ENCODE measurements at regions not wholly inside any gene's neighbourhood (a gene's known extent, or its start where the extent isn't known, plus 50 kb on each side); places are given as distances from the start of the nearest gene placed in this dataset.
A peak's percentile ranks its signal among the peaks of the same experiment; 100 is the strongest.
"Not testable (repeated sequence)": the region's sequence is repeated elsewhere in the genome, so short reads cannot be mapped to it uniquely, and the experiment has no call there.

DNA sequence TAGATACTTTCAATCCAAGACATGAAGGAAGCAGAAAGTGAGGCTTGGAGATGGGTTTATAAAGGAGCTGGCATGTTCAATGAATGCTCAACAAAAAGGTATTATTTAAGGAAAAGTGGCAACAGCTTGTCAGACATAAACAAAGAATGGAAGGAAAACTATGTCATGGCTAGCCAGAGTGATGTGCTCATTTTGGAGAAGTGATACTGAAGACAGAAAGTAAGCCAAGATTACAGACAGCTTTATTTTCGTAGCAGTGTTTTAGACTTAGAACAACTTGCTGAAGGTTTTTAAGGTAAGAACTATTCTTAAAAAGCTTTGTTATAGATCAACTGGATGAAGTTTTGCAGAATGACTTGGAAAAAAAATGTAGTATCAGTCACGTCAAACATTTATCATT lies 160.5 kb upstream of the FERD3L start:
- DNase-seq (ENCODE audit: low read depth, low spot score) = no peak

DNA sequence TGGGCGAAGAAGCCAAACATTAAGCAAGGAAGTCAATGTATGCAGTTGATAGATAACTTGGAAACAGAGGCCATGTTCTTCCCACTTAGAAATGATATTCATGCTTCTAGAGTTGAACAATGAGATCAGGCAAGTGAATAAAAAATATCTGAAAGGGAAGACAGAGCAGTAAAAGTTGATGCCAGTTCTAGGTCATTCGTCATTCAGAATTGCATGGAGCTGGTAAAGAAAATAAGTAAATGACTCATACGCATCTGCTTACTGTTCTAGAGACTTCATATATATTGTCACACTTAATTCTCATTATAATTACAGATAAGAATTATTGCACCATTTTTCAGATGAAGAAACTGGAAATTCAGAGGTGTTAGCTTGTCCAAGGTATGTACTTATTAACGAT lies 158.9 kb upstream of the FERD3L start:
- no peak for DNase-seq (ENCODE audit: low read depth, low spot score)

DNA sequence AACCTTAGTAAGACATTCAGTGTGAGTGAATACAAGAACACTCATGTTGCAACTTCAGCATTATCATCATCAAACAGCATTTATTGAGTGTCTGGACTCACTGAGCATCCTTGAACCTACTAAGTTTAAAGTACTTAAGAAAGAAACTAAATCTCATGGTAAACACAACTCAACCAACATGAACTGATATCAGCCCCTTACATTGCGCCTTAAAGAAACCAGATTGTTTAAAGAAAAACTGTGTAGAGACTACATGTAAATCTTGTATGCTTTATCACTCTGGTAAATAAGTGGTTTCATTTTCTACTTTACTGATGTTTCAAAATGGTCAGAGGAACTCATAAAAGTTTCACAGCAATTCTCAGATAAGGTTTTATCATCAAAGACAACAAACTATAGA lies 157.5 kb upstream of the FERD3L start:
- DNase-seq (ENCODE audit: low read depth, low spot score) = no peak

DNA sequence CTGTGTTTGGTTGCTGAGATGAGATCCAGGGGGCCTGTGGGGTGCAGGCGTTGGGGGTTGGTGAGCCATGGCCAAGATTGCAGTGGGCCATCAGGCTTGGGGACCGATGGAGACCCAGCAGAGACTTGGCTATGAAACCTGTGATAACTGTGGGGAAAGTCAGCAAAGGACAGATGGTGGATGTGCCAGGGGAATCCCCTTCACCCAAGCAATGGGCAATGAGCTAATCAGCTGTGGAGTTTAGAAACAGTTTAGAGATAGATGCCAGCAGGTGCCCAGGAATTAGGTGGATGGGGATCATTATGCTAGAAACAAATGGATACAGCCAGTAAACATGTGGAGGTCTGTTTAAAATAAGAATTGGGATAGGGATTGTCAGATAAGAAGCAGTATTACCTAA lies 151.4 kb upstream of the FERD3L start:
- no peak for DNase-seq (ENCODE audit: low read depth, low spot score)

DNA sequence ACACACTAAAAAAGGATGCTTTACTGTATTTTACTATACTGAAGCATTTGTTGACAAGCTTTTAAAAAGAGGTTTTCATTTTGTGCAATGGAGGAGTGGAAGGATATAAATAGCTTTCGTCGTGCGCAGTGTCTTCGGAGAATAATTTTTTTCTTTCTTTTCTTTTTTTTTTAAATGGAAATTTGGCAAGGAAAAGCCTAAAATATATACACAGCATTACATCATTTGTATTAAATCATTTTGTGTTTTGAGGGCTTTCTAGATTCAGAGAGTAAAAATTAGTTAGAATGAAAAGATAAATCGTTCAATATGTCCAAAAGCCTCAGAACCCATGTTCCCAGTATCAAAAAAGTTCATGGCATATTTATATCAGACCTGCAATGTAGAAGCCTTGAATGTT lies 150.2 kb upstream of the FERD3L start:
- no peak for DNase-seq (ENCODE audit: low read depth, low spot score)

DNA sequence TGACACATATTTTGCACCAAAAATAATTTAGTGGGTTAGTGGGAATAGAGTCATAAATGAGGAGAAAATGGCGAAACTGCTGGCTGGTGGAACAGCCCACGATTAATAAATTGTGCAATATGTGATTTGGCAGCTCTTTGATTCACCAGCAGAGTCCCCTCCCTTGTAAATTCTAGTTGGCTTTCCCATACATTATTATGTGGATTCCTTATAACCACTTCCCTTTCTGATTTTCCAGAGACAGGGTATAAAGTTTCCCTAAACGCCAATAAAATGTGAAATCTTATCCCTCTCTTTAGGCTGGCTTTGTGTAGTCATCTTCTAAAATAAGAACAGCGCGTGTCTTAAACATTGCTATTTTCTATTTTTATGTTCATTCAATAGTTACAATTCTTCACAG lies 149.4 kb upstream of the FERD3L start:
- no peak for DNase-seq (ENCODE audit: low read depth, low spot score)

DNA sequence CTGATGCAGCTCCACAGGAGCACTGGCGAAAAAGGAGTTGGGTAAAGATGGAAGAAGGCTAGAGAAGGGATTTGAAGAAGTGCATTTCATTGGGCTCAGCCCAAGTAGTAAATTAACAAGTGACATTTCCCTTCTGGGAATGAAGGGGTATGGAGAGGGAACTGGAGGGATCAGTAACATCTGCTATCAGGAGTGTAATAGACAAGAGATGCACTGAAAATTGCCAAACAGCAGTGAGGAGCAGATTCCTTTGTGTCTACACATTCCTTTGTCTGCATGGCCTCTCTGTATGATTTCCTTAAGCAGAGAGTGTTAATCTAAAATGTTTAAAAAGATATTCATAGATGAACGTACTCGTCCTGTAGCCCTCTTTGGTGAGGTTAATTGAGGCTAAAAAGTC lies 148.2 kb upstream of the FERD3L start:
- DNase-seq (ENCODE audit: low read depth, low spot score) = no peak

DNA sequence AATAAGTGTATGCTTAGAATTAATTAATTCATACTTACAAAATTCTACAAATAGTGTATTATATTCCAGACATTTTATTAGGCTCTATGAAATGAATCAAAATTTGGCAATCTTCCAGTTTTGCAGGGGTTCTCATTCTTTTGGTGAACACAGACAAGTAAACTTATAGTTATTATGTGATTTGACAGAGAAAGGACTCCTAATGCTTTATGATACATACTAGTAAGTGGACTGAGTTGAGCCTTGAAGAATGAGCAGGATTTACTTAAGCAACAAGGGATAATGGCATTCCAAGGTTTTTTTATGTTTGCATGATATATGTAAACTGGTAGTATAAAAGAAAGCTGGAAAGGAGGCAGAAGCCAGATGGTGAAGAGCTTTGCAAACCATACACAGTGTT lies 145.7 kb upstream of the FERD3L start:
- no peak for DNase-seq (ENCODE audit: low read depth, low spot score)

DNA sequence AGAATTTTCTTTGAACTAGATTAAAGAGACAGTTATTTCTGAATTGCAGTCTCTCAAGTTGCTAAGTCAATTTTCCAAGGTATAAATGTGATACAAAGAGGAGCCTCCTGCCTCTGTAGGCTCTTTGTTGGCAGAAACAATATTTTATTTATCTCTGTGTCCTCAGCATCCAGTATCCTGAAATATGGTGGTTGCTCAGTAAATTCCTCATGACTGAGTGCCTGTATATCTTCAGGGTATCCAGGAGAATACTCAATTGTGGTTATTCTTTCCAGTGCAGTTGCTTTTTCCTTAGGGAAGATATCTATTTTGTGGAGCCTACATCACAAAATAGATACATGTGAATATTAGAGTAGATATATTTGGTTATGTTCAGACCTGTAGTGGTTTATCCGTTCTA lies 144.8 kb upstream of the FERD3L start:
- DNase-seq (ENCODE audit: low read depth, low spot score) = no peak

DNA sequence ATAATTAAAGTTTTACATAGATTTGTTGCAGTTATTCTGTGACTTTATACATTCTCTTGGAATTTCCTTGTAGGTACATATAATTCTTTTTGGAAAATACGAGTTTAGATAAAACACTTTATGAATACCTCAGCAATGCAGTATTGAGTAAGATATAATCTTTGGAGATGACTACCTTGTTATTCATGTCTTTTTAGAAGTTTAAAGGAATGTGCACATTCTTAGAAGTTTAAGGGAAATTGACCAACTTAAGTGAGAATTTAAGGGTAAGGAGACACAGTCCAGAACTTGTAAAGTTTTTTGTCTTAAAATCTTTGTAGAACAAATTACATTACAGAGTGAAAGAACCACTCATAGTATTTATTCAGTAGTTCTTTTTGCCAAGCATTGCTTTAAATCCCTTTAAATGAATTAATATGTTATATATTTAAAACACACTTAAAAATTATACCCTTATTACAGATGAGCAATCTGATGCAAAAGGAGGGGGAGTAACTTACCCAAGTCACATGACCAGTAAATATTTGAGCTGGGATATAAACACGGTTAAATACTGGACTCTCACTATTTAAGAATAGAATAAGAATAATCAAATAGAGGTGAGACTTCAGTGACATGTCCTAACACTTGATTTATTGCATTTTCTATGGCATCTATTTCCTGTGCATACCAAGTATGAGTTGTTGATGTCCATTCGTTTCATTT lies 139.5 kb upstream of the FERD3L start:
- DNase-seq (ENCODE audit: low read depth, low spot score) = no peak

DNA sequence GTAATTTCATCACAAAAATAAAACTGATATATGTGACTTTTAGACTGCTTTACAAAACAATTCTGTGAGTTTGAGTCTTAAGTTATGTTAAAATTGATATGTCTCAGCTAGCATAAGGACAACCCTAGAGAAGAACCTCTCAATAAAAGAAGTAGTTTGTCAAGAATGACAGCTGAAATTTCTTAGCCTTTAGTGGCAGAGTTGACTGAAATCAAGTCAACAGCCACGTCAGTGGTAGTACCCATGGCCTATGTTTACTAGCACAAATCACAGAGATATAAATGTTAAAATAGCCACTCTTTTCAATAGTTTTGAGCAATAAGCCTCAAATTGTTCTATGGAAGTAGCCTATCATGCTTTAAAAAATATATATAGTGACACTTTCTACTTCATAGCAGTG lies 138.9 kb upstream of the FERD3L start:
- no peak for DNase-seq (ENCODE audit: low read depth, low spot score)

DNA sequence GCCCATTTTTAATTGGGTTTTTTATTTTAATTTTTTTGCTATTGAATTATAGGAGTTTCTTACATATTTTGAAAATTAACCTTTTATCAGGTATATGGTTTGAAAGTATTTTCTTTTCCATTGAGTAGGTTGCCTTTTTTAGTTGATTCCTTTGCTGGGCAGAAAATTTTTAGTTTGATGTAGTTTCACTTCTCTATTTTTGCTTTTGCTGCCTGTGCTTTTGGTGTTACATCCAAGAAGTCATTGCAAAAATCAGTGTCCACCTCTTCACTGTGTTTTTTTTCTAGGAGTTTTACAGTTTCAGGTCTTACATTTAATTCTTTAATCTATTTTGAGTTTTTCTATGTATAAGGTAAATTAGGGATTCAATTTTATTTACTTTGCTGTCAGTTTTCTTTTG lies 129.8 kb upstream of the FERD3L start:
- DNase-seq (ENCODE audit: low read depth, low spot score) = no peak

DNA sequence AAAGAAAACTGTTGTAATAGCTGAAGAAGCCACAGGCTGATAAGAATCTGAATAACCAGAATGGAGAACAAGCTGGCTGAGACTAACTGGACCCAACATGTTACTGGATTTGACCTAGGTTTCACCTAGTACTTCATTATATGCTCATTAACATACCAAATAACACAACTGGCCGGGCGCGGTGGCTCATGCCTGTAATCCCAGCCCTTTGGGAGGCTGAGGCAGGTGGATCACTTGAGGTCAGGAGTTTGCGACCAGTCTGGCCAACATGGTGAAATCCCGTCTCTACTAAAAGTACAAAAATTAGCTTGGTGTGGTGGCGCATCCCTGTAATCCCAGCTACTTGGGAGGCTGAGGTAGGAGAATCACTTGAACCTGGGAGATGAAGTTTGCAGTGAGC lies 127.1 kb upstream of the FERD3L start:
- not testable (repeated sequence) for DNase-seq (ENCODE audit: low read depth, low spot score)

DNA sequence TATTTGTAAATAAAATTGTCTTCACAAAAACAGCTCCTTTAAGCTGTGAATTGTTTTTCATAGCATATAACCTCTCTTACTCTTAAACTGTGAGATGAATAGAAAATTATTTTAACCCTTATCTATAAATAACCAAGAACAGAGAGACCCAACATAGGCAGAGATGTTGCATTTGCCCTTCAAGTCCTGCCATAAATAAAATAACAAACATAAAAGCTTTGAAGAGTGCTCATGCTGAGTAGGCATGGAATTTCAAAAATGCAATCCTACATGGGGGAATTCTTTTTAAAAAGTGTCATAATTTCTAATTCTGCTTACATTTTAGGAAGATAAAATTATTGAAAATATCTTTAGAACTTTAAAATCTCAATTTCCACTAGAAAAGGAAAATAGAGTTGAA lies 124.1 kb upstream of the FERD3L start:
- no peak for DNase-seq (ENCODE audit: low read depth, low spot score)

DNA sequence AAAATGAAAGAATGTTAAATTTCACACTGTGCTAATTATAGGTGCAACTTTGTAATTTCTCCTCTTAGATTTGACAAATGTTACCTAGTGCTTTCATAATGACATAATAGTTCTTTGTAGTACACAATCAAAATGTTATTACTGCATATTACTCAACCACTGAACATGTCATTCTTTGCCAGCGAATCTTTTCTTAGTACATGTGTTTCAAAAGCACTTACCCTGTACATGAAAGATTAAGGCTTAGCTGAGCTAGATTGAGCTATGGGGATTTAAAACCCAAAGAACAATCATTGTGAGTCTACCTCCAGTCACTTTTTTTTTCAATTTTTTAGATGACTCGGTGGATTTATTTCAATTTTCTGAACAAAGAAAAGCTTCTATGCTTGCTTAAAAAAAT lies 123.5 kb upstream of the FERD3L start:
- no peak for DNase-seq (ENCODE audit: low read depth, low spot score)

DNA sequence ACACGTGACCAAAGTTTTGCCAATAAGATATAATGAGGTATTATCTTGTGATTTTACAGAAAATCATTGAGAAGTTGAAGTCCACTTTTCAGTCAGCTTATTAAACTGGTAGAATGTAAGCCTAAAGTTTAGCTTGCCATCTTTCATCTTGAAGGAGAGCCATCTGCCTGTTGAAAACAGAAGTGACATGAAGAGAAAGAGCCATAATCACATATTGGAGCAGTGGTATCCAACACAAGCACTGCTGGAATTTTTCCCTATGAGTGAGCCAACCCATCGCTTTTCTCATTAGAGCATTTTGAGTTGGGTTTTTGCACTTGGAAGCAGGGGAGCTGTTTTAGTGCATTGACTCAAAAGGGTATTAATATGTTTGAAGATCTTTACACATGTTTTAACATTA lies 117.6 kb upstream of the FERD3L start:
- DNase-seq (ENCODE audit: low read depth, low spot score) = no peak

DNA sequence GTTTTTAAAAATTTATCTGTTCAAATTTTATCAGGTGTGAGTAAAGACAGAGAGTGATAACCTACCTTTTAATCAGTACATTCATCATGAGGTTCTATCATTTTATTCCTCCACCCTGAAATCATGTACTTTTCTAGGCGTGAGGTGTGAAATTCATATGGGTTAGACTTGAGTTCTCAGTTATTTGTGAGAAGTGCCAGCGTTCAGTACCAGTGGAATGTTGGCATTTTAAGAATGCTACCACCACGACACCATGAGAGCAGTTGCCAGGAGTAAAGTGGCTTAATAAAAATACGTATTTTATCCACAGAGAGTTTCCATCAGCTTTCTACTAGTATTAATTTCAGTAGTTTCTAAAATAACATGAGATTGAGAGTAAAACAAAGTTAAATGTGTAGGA lies 104.1 kb upstream of the FERD3L start:
- DNase-seq (ENCODE audit: low read depth, low spot score) = peak; percentile 67

DNA sequence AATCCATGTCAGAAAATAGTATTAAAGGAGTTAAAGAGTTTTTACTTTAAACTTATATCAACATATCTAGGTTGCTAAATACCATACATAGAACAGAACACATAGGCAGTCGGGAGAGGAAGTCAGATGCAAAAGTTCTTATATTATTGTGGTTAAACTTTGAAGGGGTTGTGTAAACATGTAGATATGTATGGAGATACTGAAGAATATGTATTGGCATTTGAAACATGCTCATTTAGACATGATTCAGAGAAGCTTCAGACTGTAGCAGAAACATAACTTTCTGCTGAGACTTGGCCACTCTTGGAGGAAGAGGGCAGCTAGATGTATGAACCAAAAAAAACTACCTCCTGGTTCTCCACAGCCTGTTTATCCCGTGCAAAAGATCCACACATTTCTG lies 103.5 kb upstream of the FERD3L start:
- peak; percentile 17 for DNase-seq (ENCODE audit: low read depth, low spot score)

DNA sequence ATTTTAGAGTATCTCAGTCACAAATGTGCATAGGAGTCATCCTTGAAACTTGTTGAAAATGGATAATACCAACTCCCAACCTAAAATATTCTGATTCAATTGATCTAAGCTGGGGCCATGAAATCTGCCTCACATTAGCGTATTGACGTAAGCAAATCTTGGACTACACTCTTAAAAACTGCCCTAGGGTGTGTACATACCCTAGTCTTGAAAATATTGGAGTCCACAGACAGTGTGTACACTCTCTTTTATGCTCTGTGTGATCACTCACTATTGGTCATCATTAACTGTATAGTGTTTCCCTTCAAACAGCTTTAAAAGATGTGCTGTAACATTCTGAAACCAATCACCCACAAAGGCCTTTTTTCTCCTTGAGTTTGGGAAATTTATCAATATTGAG lies 102.9 kb upstream of the FERD3L start:
- no peak for DNase-seq (ENCODE audit: low read depth, low spot score)

DNA sequence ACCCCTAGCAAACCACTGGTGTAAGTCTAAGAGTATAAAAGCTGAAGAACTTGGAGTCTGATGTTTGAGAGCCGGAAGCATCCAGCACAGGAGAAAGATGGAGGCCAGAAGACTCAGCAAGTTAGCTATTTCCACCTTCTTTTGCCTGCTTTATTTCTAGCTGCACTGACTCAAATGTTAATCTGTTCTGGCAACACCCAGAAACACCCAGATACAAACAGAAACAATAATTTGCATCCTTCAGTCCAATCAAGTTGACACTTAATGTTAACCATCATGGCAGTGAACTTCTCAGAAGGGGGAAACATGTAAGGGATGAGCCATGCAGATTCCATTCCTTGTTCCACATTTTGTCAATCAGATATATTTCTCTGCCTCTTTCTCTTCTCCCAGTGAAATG lies 101.8 kb upstream of the FERD3L start:
- DNase-seq (ENCODE audit: low read depth, low spot score) = no peak

DNA sequence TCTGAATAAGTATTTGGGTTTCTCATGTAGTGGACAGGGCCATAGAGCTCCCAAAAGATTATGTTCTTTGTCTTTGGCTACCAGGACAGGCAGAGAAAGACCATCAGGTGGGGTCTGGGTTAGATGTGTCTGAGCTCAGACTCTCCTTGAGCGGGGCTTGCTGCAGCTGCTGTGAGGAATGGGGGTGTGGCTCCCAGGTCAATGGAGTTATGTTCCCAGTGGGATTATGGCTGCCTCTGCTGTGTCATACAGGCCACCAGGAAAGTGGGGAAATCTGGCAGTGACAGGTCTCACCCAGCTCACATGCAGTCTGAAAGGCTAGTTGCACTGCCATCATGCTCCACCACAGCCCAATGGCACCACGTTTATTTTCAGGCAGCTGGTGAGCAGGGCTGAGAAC lies 97.0 kb upstream of the FERD3L start:
- DNase-seq (ENCODE audit: low read depth, low spot score) = no peak

DNA sequence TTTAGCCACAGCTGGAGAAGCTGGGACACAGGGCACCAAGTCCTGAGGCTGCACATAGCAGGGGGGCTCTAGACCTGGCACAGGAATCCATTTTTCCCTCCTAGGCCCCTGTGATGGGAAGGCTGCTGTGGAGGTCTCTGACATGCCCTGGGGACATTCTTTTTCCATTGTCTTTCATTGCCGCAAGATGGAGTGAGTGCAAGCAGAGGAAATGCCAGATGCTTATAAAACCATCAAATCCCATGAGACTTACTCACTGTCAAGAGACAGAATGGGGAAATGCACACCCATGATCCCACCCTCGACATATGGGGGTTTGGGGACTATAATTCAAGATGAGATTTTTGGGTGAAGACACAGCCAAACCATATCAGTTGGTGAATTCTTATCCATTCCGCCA lies 94.7 kb upstream of the FERD3L start:
- DNase-seq (ENCODE audit: low read depth, low spot score) = no peak

DNA sequence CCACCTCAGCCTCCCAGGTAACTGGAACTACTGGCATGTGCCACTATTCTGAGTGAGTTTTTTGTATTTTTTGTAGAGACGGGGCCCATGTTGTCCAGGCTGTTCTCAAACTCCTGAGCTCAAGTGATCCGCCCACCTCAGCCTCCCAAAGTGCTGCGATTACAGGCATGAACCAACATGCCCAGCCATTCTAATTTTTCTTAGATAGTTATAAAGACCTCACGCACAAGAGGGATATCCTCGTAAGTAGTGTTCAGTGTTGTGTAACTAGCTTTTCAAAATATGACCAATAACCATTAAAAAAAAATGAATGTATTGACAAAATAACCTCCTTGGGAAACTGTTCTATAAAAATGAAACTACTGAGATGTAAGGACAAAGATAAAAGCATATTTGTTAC lies 90.5 kb upstream of the FERD3L start:
- DNase-seq (ENCODE audit: low read depth, low spot score) = no peak

DNA sequence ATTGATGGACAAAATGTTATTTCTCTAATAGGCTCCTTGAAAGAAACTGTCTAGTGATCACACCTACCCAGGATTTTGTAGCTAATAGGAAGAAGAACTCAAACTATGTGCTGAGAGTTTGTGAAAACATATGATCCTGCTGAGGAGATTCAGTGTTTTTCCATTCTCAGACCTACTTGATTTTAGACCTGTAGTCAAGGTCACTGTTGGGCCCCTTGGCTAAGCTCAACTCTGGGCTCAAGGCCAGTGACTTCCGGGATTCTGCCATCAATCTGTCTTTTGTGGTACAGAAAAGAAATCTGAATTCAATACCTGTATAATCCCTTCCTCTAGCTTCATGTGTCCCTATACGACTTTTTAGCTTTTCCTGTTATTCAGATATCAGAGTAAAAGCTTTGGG lies 79.7 kb upstream of the FERD3L start:
- no peak for DNase-seq (ENCODE audit: low read depth, low spot score)
